ENCODE measurements at regions not wholly inside any gene's neighbourhood (a gene's known extent, or its start where the extent isn't known, plus 50 kb on each side); places are given as distances from the start of the nearest gene placed in this dataset.

DNA sequence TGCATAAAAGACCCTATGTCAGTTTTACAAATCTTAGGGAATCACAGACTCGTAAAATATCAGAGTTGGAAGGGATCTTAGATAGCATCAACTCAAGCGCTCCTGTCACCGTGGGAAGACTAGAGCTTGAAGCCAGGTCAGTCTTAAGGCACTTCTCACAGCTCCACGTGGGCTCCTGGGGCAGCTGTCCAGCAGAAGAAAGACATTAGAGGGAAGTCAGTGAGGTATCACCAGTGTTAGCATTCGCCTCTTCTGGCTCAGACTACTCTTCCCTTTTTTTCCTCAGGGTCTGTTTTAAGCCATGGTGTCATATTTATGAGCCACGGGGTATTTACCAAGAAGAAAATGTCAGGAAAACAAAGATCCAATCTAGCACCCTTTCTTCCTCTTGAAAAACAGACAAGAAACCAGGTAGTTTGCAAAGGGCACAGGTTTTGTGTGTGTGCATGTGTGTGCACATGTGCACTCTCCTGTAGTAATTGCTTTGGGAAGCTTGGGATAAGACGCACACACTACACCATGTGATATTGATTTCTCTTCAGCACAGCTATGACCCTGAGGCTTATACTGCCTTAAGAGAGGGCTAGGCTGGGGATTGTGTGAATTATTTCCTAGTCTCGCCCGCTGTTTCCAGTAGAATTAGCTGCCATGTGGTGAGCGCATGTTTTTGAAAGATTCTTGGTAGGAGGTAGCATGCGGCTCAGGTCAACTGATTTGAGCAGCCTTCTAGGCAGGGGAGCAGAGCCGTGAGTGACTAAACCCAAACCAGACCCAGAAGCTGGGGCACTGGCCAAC, 61.0 kb upstream of the ELAC2 start:
- DNase-seq (ENCODE audit: low spot score in 2 of 2), result no peak
- Mint-ChIP-seq H3K27ac (no peak overlapping the region), H3K36me3 (peaks cover 0 to 18% of the 10 kb centered on the region in 2 donors), H3K9me3 (peaks cover 13 to 14% of the 10 kb centered on the region in 2 donors)
- no peak for ATAC-seq

GRCh38 chr17:13076905-13077304, 59.1 kb upstream of the ELAC2 start:
- H3K27ac Mint-ChIP-seq, result no peak overlapping the region
- H3K9me3 Mint-ChIP-seq, result peaks cover 3 to 5% of the 10 kb centered on the region in 2 donors
- DNase-seq (ENCODE audit: low spot score in 2 of 2) (no peak), ATAC-seq (no peak)
- H3K36me3 Mint-ChIP-seq, result peaks cover 0 to 14% of the 10 kb centered on the region in 2 donors

- DNase-seq (ENCODE audit: low spot score in 2 of 2), result no peak
- Mint-ChIP-seq H3K9me3 (no peaks in the 10 kb centered on the region), H3K36me3 (no peaks in the 10 kb centered on the region), H3K27ac (no peak overlapping the region)
- no peak for ATAC-seq
Observed at GRCh38 chr17:13074026-13074425, 56.2 kb upstream of the ELAC2 start.

- no peak for DNase-seq (ENCODE audit: low spot score in 2 of 2)
- no peak for ATAC-seq
- Mint-ChIP-seq H3K36me3 (no peaks in the 10 kb centered on the region), H3K9me3 (no peaks in the 10 kb centered on the region), H3K27ac (no peak overlapping the region)
Observed at GRCh38 chr17:13073018-13073417, 55.2 kb upstream of the ELAC2 start.

- Mint-ChIP-seq H3K27ac (no peak overlapping the region), H3K9me3 (no peaks in the 10 kb centered on the region), H3K36me3 (no peaks in the 10 kb centered on the region)
- DNase-seq (ENCODE audit: low spot score in 2 of 2) (no peak), ATAC-seq (no peak)
Observed at GRCh38 chr17:13070732-13071131, 52.9 kb upstream of the ELAC2 start.

DNA sequence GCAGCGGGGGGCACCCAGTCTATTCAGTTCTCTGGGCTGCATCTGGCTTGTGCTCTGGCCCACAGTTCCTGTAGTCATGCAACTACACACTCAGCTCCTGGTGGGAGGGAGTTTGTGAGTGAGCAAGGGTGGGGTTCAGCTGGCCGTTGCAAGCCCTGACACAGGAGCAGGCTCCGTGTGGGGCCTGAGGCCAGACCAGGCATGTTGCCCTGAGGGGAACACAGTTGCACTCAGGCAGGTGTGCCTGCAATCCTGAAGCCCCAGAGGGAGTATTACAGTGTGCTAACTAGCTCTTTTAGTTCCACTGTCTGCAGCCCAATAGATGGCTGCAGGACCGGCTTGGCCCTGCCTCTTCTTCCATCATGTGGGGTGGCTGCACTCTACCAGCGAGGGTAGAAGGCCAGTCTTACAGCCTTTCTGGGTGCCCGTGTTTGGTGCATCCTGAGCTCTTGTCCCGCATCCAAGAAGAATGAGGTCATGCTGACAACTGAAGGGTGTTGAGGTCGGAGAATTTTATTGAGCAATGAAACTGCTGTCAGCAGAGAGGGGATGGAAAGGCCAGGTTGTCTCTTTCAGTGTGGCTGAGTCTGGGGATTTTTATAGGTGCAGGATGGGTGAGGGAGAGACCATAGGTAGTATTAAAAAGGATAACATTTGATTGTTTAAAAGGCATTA, 49.9 kb upstream of the ELAC2 start:
- H3K9me3 Mint-ChIP-seq, result no peaks in the 10 kb centered on the region

More for the DNA sequence above, 49.9 kb upstream of the ELAC2 start:
- Mint-ChIP-seq H3K27ac (no peak overlapping the region), H3K36me3 (no peaks in the 10 kb centered on the region)
- DNase-seq (ENCODE audit: low spot score in 2 of 2), result no peak
- no peak for ATAC-seq

All from activated naive CD4-positive, alpha-beta T cell treated with anti-CD3 and anti-CD28 coated beads, Interleukin-2, amount 50 U/mL, for 72 hours (primary cell).